ENCODE measurements at regions not wholly inside any gene's neighbourhood (a gene's known extent, or its start where the extent isn't known, plus 50 kb on each side); places are given as distances from the start of the nearest gene placed in this dataset.

DNA sequence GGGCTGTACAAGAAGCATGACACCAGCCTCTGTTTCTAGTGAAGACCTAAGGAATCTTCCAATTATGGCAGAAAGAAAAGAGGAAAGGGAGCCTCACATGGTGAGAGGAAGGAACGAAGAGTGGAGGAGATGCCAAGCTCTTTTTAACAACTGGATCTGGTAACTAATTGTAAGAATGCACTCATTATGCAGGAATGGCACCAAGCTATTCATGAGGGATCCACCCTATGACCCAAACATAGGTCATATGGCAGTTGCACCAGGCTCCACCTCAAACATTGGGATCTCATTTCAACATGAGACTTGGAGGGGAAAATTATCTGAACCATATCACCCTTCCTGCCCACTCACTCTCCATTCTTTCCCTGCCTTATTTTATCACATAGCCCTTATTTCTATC lies 496.0 kb upstream of the SPTLC3 start:
- TF ChIP-seq GABPA (IDR thresholded peaks at IDR 0.05; ENCODE audit: borderline replicate concordance, insufficient read depth, low read length) (no peak), JUN (IDR thresholded peaks at IDR 0.05; ENCODE audit: low read depth, low read length) (no peak), EP300 (IDR thresholded peaks at IDR 0.05; ENCODE audit: borderline replicate concordance in 1 of 2, low read depth in 2 of 2, low read length in 2 of 2) (no peak), BCL11A (IDR thresholded peaks at IDR 0.05; ENCODE audit: low read depth in 2 of 2, low read length in 2 of 2) (no peak), POLR2A (IDR thresholded peaks at IDR 0.05; ENCODE audit: control extremely low read depth in 1 of 2, low read depth in 2 of 2, low read length in 2 of 2) (no peak), RNF2 (IDR thresholded peaks at IDR 0.05; ENCODE audit: borderline replicate concordance, low read depth, low read length, missing control alignments, poor library complexity, severe bottlenecking) (no peak), SP1 (IDR thresholded peaks at IDR 0.05; ENCODE audit: low read depth, low read length) (no peak), SIN3A (conservative IDR thresholded peaks at IDR 0.05 in 1 of 2, IDR thresholded peaks at IDR 0.05 in 1 of 2; ENCODE audit: low read depth in 1 of 2, low read length in 2 of 2) (no peak)
- TF ChIP-seq, protein P1, sequence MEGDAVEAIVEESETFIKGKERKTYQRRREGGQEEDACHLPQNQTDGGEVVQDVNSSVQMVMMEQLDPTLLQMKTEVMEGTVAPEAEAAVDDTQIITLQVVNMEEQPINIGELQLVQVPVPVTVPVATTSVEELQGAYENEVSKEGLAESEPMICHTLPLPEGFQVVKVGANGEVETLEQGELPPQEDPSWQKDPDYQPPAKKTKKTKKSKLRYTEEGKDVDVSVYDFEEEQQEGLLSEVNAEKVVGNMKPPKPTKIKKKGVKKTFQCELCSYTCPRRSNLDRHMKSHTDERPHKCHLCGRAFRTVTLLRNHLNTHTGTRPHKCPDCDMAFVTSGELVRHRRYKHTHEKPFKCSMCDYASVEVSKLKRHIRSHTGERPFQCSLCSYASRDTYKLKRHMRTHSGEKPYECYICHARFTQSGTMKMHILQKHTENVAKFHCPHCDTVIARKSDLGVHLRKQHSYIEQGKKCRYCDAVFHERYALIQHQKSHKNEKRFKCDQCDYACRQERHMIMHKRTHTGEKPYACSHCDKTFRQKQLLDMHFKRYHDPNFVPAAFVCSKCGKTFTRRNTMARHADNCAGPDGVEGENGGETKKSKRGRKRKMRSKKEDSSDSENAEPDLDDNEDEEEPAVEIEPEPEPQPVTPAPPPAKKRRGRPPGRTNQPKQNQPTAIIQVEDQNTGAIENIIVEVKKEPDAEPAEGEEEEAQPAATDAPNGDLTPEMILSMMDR (IDR thresholded peaks at IDR 0.05; ENCODE audit: control extremely low read depth in 1 of 3, insufficient read depth in 1 of 3, low read depth in 1 of 3, low read length in 3 of 3), result no peak

All from H1 (cell line).